GM12801 (cell line): ENCODE measurements at regions not wholly inside any gene's neighbourhood (a gene's known extent, or its start where the extent isn't known, plus 50 kb on each side); places are given as distances from the start of the nearest gene placed in this dataset.

Source experiments
- CTCF ChIP-seq: IDR thresholded peaks from one replicate; pipeline ENCODE4 v1.5.1; 2011; ENCODE audit warnings: control low read depth; ENCODE audit not compliant: insufficient read length; ENCODE audit errors: extremely low read depth

GRCh38 chr11:95708681-95709080, 80.9 kb downstream of the FAM76B start:
- TF ChIP-seq CTCF, result no peak

GRCh38 chr11:95706974-95707387, 82.6 kb downstream of the FAM76B start:
- no peak for TF ChIP-seq CTCF

- peak; percentile 15 for TF ChIP-seq CTCF
These were observed 84.0 kb downstream of the FAM76B start for GRCh38 chr11:95705485-95706124.

- TF ChIP-seq CTCF, result no peak
These were observed 84.7 kb downstream of the FAM76B start for GRCh38 chr11:95704865-95705264.

GRCh38 chr11:95703049-95703448, 86.5 kb downstream of the FAM76B start:
- TF ChIP-seq CTCF, result no peak

GRCh38 chr11:95702526-95702925, 87.1 kb downstream of the FAM76B start:
- no peak for TF ChIP-seq CTCF

- TF ChIP-seq CTCF, result no peak
These were observed 89.1 kb downstream of the FAM76B start for GRCh38 chr11:95700471-95700817.
